Left ventricle myocardium inferior (tissue), 1 donor: ENCODE measurements at regions not wholly inside any gene's neighbourhood (a gene's known extent, or its start where the extent isn't known, plus 50 kb on each side); places are given as distances from the start of the nearest gene placed in this dataset.

ENCODE experiments used
- DNase-seq: peaks from one replicate; pipeline ENCODE4 v3.0.0-alpha.2; 2020
- H3K27ac ChIP-seq: fragments of 200-600 bp; replicated peaks from 2 replicates; pipeline ENCODE4 v1.8.0; 2021
- H3K27me3 ChIP-seq: fragments of 200-600 bp; 2 replicates; pipeline ENCODE4 v1.8.0; 2021; ENCODE audit warnings: low read depth
- H3K36me3 ChIP-seq: fragments of 200-600 bp; 2 replicates; pipeline ENCODE4 v1.8.0; 2021
- H3K4me1 ChIP-seq: fragments of 200-600 bp; 2 replicates; pipeline ENCODE4 v1.8.0; 2021
- H3K4me3 ChIP-seq: fragments of 200-600 bp; 2 replicates; pipeline ENCODE4 v1.8.0; 2021; ENCODE audit warnings: mild to moderate bottlenecking, moderate library complexity
- H3K9me3 ChIP-seq: fragments of 200-600 bp; replicated peaks from 2 replicates; pipeline ENCODE4 v1.8.0; 2021
- CTCF ChIP-seq: fragments of 200-600 bp; IDR thresholded peaks from 2 replicates; pipeline ENCODE4 v1.8.0; 2021; ENCODE audit warnings: antibody characterized with exemption, mild to moderate bottlenecking, borderline replicate concordance
- intact Hi-C: fragments of 100-400 bp; cut with micrococcal nuclease; formaldehyde crosslinking; loops from one replicate; pipeline ENCODE4 v1.11.0; 2022
- donor health status: DM: no; HTN: yes; CAD: no; lungs with severe emphysema.

- Histone ChIP-seq H3K36me3 (no peaks in the 10 kb centered on the region), H3K4me1 (no peaks in the 10 kb centered on the region), H3K27me3 (no peaks in the 10 kb centered on the region), H3K27ac (no peak overlapping the region), H3K4me3 (no peak overlapping the region), H3K9me3 (peaks cover 8% of the 10 kb centered on the region)
- no peak for DNase-seq
- intact Hi-C loops, result no loop called here
- TF ChIP-seq CTCF, result no peak
These were observed 723.4 kb upstream of the PIK3C3 start for GRCh38 chr18:41231681-41232080.

- H3K27me3 ChIP-seq, result no peaks in the 10 kb centered on the region
- H3K27ac ChIP-seq, result no peak overlapping the region
- H3K4me1 ChIP-seq, result no peaks in the 10 kb centered on the region
- H3K4me3 ChIP-seq, result no peak overlapping the region
- peaks cover 15% of the 10 kb centered on the region for H3K9me3 ChIP-seq
- DNase-seq, result no peak
- no peak for TF ChIP-seq CTCF
- no peaks in the 10 kb centered on the region for H3K36me3 ChIP-seq
- intact Hi-C loops, result no loop called here
These were observed 727.0 kb upstream of the PIK3C3 start for GRCh38 chr18:41227993-41228392.

GRCh38 chr18:41226911-41227310, 728.1 kb upstream of the PIK3C3 start:
- Histone ChIP-seq H3K27ac (no peak overlapping the region), H3K9me3 (peaks cover 15% of the 10 kb centered on the region), H3K27me3 (no peaks in the 10 kb centered on the region), H3K4me1 (no peaks in the 10 kb centered on the region), H3K36me3 (no peaks in the 10 kb centered on the region), H3K4me3 (no peak overlapping the region)
- intact Hi-C loops, result no loop called here
- no peak for TF ChIP-seq CTCF
- no peak for DNase-seq

GRCh38 chr18:41226186-41226585, 728.8 kb upstream of the PIK3C3 start:
- peaks cover 15% of the 10 kb centered on the region for H3K9me3 ChIP-seq
- intact Hi-C loops, result no loop called here
- no peak overlapping the region for H3K27ac ChIP-seq
- DNase-seq, result no peak
- H3K4me1 ChIP-seq, result no peaks in the 10 kb centered on the region
- no peak for TF ChIP-seq CTCF
- H3K4me3 ChIP-seq, result no peak overlapping the region
- H3K27me3 ChIP-seq, result no peaks in the 10 kb centered on the region
- H3K36me3 ChIP-seq, result no peaks in the 10 kb centered on the region

- Histone ChIP-seq H3K4me3 (no peak overlapping the region), H3K4me1 (no peaks in the 10 kb centered on the region), H3K27ac (no peak overlapping the region), H3K9me3 (peaks cover 5% of the 10 kb centered on the region), H3K27me3 (no peaks in the 10 kb centered on the region), H3K36me3 (no peaks in the 10 kb centered on the region)
- intact Hi-C loops, result no loop called here
- TF ChIP-seq CTCF, result no peak
- no peak for DNase-seq
These were observed 738.6 kb upstream of the PIK3C3 start for GRCh38 chr18:41216341-41217003.

- Histone ChIP-seq H3K36me3 (no peaks in the 10 kb centered on the region), H3K27me3 (no peaks in the 10 kb centered on the region), H3K9me3 (no peaks in the 10 kb centered on the region), H3K27ac (no peak overlapping the region), H3K4me1 (no peaks in the 10 kb centered on the region), H3K4me3 (no peak overlapping the region)
- no peak for TF ChIP-seq CTCF
- no peak for DNase-seq
- intact Hi-C loops, result no loop called here
These were observed 747.3 kb upstream of the PIK3C3 start for GRCh38 chr18:41207706-41208105.
